ENCODE measurements at regions not wholly inside any gene's neighbourhood (a gene's known extent, or its start where the extent isn't known, plus 50 kb on each side); places are given as distances from the start of the nearest gene placed in this dataset.

- TF ChIP-seq TSHZ2 (CRISPR knock-in tag; IDR thresholded peaks at IDR 0.05): no peak
- TF ChIP-seq ZNF8 (CRISPR knock-in tag; IDR thresholded peaks at IDR 0.05): no peak
- TF ChIP-seq ARNTL (CRISPR knock-in tag; IDR thresholded peaks at IDR 0.05; ENCODE audit: borderline replicate concordance, low read depth): no peak
- TF ChIP-seq BACH2 (CRISPR knock-in tag; IDR thresholded peaks at IDR 0.05; ENCODE audit: borderline replicate concordance): no peak
- TF ChIP-seq RARB (CRISPR knock-in tag; IDR thresholded peaks at IDR 0.05): no peak
- no peak for TF ChIP-seq OSR1 (CRISPR knock-in tag; IDR thresholded peaks at IDR 0.05)
- no peak for TF ChIP-seq CREB5 (CRISPR knock-in tag; IDR thresholded peaks at IDR 0.05; ENCODE audit: low read depth)
- TF ChIP-seq, protein P1, sequence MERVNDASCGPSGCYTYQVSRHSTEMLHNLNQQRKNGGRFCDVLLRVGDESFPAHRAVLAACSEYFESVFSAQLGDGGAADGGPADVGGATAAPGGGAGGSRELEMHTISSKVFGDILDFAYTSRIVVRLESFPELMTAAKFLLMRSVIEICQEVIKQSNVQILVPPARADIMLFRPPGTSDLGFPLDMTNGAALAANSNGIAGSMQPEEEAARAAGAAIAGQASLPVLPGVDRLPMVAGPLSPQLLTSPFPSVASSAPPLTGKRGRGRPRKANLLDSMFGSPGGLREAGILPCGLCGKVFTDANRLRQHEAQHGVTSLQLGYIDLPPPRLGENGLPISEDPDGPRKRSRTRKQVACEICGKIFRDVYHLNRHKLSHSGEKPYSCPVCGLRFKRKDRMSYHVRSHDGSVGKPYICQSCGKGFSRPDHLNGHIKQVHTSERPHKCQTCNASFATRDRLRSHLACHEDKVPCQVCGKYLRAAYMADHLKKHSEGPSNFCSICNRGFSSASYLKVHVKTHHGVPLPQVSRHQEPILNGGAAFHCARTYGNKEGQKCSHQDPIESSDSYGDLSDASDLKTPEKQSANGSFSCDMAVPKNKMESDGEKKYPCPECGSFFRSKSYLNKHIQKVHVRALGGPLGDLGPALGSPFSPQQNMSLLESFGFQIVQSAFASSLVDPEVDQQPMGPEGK (CRISPR knock-in tag; IDR thresholded peaks at IDR 0.05; ENCODE audit: borderline replicate concordance): no peak
- no peak for TF ChIP-seq ESRRG (CRISPR knock-in tag; IDR thresholded peaks at IDR 0.05)
These were observed 136.2 kb upstream of the TSHZ3 start for GRCh38 chr19:31485472-31485871.
